ENCODE measurements at regions not wholly inside any gene's neighbourhood (a gene's known extent, or its start where the extent isn't known, plus 50 kb on each side); places are given as distances from the start of the nearest gene placed in this dataset.

DNA sequence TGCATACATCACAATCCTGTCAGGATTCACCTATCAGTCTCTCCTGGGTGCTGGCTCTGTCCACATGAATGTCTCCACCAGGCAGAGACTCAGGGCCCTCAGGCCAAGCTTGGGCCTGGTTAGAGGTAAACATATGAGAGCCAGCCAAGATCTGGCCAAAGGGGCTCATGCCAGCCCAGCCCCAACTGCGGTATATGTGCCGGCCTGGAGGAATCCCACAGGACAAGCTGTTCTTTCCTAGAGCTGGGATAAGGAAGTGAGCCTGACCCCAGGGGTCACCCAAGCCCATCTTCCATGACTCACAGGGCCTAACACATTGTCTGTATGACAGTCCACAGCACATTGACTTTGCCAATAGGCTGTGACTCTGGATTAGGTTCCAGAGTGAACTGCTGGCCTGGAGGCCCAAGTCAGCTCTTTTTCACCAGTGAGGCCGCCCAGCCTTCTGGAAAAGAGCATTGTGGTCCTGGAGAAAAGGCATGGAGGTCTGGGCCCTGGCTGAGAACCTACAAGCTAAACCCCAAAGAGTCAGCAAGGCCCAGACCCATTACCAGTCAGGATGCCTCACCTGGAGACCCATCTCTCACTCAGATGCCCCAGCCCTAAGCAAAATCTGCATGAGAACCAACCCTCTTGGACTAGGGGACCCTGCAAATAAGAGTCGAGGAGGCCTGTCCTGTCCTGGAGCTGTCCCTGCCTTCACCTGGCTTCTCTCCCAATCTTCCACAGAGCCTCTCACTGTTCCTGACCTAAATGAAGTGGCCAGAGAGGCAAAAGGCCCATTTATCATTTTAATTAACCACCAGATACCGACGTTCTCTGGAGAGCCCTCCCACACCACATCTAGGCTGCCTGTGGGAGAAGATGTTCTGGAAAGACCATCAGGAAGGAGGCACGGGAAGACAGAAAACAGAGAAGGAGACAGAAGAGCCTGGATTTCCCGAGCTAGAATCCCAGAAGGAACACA, 120.9 kb upstream of the PKDCC start:
- no peaks in the 10 kb centered on the region for H3K79me2 ChIP-seq (ENCODE audit: insufficient read depth, low read depth, low read length)
- no TSS peak for BruUV-seq (replicated peaks)
- intact Hi-C loops (cut with micrococcal nuclease; ENCODE audit: unreplicated experiment): no loop called here
- H3K4me2 ChIP-seq (ENCODE audit: low read length): no peak overlapping the region
- H2AFZ ChIP-seq (ENCODE audit: low read length): no peak overlapping the region
- ChIA-PET POLR2A (no interaction called here), CTCF (ENCODE audit: unreplicated experiment) (no interaction called here)
- no peaks in the 10 kb centered on the region for H3K9me2 ChIP-seq (ENCODE audit: insufficient read depth, low read length)
- H4K20me1 ChIP-seq (ENCODE audit: insufficient read depth, low read length): no peaks in the 10 kb centered on the region
- H3K4me1 ChIP-seq (ENCODE audit: insufficient read depth, low read length, poor library complexity, severe bottlenecking): no peaks in the 10 kb centered on the region
- H3K4me3 ChIP-seq (ENCODE audit: low read depth, low read length, poor library complexity, severe bottlenecking): no peak overlapping the region
- no peaks in the 10 kb centered on the region for H3K9me3 ChIP-seq (ENCODE audit: low read length)
- TF ChIP-seq EZH2phosphoT487 (IDR thresholded peaks at IDR 0.05; ENCODE audit: borderline replicate concordance, low read depth, low read length): no peak
- TF ChIP-seq, protein P1, sequence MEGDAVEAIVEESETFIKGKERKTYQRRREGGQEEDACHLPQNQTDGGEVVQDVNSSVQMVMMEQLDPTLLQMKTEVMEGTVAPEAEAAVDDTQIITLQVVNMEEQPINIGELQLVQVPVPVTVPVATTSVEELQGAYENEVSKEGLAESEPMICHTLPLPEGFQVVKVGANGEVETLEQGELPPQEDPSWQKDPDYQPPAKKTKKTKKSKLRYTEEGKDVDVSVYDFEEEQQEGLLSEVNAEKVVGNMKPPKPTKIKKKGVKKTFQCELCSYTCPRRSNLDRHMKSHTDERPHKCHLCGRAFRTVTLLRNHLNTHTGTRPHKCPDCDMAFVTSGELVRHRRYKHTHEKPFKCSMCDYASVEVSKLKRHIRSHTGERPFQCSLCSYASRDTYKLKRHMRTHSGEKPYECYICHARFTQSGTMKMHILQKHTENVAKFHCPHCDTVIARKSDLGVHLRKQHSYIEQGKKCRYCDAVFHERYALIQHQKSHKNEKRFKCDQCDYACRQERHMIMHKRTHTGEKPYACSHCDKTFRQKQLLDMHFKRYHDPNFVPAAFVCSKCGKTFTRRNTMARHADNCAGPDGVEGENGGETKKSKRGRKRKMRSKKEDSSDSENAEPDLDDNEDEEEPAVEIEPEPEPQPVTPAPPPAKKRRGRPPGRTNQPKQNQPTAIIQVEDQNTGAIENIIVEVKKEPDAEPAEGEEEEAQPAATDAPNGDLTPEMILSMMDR (conservative IDR thresholded peaks at IDR 0.05; ENCODE audit: low read length): no peak
- no peaks in the 10 kb centered on the region for H3K36me3 ChIP-seq (ENCODE audit: insufficient read depth, low read length)
- DNase-seq (ENCODE audit: low spot score): no peak
- H3K27ac ChIP-seq (ENCODE audit: low read depth, low read length, poor library complexity, severe bottlenecking): no peak overlapping the region

DNA sequence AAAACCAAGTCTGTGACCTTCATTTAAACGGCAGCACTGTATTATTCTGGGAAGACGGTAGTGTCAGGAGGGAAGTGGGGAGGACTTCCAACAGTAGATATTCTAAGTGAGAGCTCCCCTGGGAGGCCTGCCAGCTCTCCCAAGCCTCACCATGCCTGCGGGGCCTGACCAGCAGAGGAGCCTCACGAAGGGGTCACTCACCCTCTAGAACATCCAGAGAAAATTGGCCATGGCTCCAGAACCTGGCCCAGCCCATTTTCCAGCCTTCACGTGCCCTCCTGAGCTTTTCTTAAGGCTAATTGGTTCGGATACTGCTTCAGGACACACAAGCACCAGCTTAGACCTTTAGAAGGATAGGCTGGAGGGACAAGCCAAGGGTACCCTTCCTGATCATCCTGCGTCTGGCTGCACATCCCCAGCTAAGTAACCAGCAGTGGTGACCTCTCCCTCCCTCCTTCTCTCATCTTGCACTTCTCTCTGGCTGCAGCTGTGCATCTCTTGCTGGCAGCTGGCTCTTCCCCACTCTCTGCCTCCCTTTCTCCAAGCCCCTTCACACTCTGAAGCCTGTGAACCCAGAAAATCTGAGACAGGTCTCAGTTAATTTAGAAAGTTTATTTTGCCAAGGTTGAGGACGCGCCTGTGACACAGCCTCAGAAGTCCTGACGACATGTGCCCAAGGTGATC, 120.1 kb upstream of the PKDCC start:
- Histone ChIP-seq H4K20me1 (ENCODE audit: insufficient read depth, low read length) (no peaks in the 10 kb centered on the region), H3K4me2 (ENCODE audit: low read length) (no peak overlapping the region), H3K27ac (ENCODE audit: low read depth, low read length, poor library complexity, severe bottlenecking) (no peak overlapping the region), H3K4me3 (ENCODE audit: low read depth, low read length, poor library complexity, severe bottlenecking) (no peak overlapping the region), H3K36me3 (ENCODE audit: insufficient read depth, low read length) (no peaks in the 10 kb centered on the region), H3K9me2 (ENCODE audit: insufficient read depth, low read length) (no peaks in the 10 kb centered on the region), H3K9me3 (ENCODE audit: low read length) (no peaks in the 10 kb centered on the region), H3K4me1 (ENCODE audit: insufficient read depth, low read length, poor library complexity, severe bottlenecking) (no peaks in the 10 kb centered on the region), H3K79me2 (ENCODE audit: insufficient read depth, low read depth, low read length) (no peaks in the 10 kb centered on the region), H2AFZ (ENCODE audit: low read length) (no peak overlapping the region)
- POLR2A ChIA-PET: no interaction called here
- intact Hi-C loops (cut with micrococcal nuclease; ENCODE audit: unreplicated experiment): no loop called here
- BruUV-seq (replicated peaks): no TSS peak
- TF ChIP-seq, protein P1 (conservative IDR thresholded peaks at IDR 0.05; ENCODE audit: low read length): no peak
- TF ChIP-seq EZH2phosphoT487 (IDR thresholded peaks at IDR 0.05; ENCODE audit: borderline replicate concordance, low read depth, low read length): no peak
- CTCF ChIA-PET (ENCODE audit: unreplicated experiment): no interaction called here
- no peak for DNase-seq (ENCODE audit: low spot score)

DNA sequence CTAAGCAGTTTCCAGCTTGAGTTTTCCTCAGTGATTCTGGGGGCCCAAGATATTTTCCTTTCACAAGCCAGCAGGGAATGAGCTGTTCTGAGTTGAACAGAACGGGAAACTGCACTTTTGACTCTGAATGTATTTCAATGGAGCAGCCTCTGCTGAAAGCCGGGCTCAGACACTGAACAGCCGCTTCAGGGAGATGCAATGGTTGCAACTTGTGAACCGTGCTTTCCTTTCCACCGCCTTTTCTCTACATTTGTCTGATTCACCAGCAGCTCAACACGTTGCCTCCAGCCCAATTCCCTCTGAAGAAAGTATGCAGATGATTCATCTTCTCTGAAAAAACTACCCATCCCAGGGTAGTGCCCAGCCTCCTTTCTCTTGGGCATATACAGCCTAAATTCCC, 119.3 kb upstream of the PKDCC start:
- BruUV-seq (replicated peaks): no TSS peak
- intact Hi-C loops (cut with micrococcal nuclease; ENCODE audit: unreplicated experiment): no loop called here
- ChIA-PET CTCF (ENCODE audit: unreplicated experiment) (no interaction called here), POLR2A (no interaction called here)
- Histone ChIP-seq H3K9me2 (ENCODE audit: insufficient read depth, low read length) (no peaks in the 10 kb centered on the region), H3K9me3 (ENCODE audit: low read length) (no peaks in the 10 kb centered on the region), H3K4me3 (ENCODE audit: low read depth, low read length, poor library complexity, severe bottlenecking) (no peak overlapping the region), H3K27ac (ENCODE audit: low read depth, low read length, poor library complexity, severe bottlenecking) (no peak overlapping the region), H4K20me1 (ENCODE audit: insufficient read depth, low read length) (no peaks in the 10 kb centered on the region), H2AFZ (ENCODE audit: low read length) (no peak overlapping the region), H3K4me1 (ENCODE audit: insufficient read depth, low read length, poor library complexity, severe bottlenecking) (no peaks in the 10 kb centered on the region), H3K36me3 (ENCODE audit: insufficient read depth, low read length) (no peaks in the 10 kb centered on the region), H3K4me2 (ENCODE audit: low read length) (no peak overlapping the region), H3K79me2 (ENCODE audit: insufficient read depth, low read depth, low read length) (no peaks in the 10 kb centered on the region)
- no peak for TF ChIP-seq EZH2phosphoT487 (IDR thresholded peaks at IDR 0.05; ENCODE audit: borderline replicate concordance, low read depth, low read length)
- TF ChIP-seq, protein P1 (conservative IDR thresholded peaks at IDR 0.05; ENCODE audit: low read length): no peak
- no peak for DNase-seq (ENCODE audit: low spot score)
